HFFc6 (cell line): ENCODE measurements at regions not wholly inside any gene's neighbourhood (a gene's known extent, or its start where the extent isn't known, plus 50 kb on each side); places are given as distances from the start of the nearest gene placed in this dataset.
A peak's percentile ranks its signal among the peaks of the same experiment; 100 is the strongest.
"Not testable (repeated sequence)": the region's sequence is repeated elsewhere in the genome, so short reads cannot be mapped to it uniquely, and the experiment has no call there.

ENCODE experiments used
- DNase-seq: peaks from one replicate; pipeline ENCODE4 v3.0.0-alpha.2; 2018
- H3K27ac Mint-ChIP-seq: 2 replicates; pipeline ENCODE4 v1.8.0; 2020; ENCODE audit warnings: mild to moderate bottlenecking, mixed read lengths
- H3K27me3 Mint-ChIP-seq: 2 replicates; pipeline ENCODE4 v1.8.0; 2021; ENCODE audit warnings: mild to moderate bottlenecking, moderate library complexity, mixed read lengths; ENCODE audit not compliant: insufficient read depth
- H3K36me3 Mint-ChIP-seq: 2 replicates; pipeline ENCODE4 v1.8.0; 2021; ENCODE audit warnings: low read depth, mixed read lengths
- H3K4me1 Mint-ChIP-seq: 2 replicates; pipeline ENCODE4 v1.8.0; 2020; ENCODE audit warnings: low read depth, mixed read lengths
- H3K4me3 Mint-ChIP-seq: 2 replicates; pipeline ENCODE4 v1.8.0; 2020; ENCODE audit warnings: mild to moderate bottlenecking, moderate library complexity, mixed read lengths
- H3K9me3 Mint-ChIP-seq: 2 replicates; pipeline ENCODE4 v1.8.0; 2020; ENCODE audit warnings: mild to moderate bottlenecking, mixed read lengths
- CTCF ChIP-seq: fragments of 200-600 bp; sonication (generic); IDR thresholded peaks from 2 replicates; pipeline ENCODE4 v1.5.0; 2021; ENCODE audit warnings: antibody characterized with exemption, mild to moderate bottlenecking

- DNase-seq = no peak
- no peaks in the 10 kb centered on the region for H3K36me3 Mint-ChIP-seq
- no peak for TF ChIP-seq CTCF
- no peak overlapping the region for H3K4me3 Mint-ChIP-seq
- peaks cover 9% of the 10 kb centered on the region; the same call in 1 of the 2 replicates for H3K27me3 Mint-ChIP-seq
- no peaks in the 10 kb centered on the region for H3K9me3 Mint-ChIP-seq
- H3K4me1 Mint-ChIP-seq = peaks cover 10% of the 10 kb centered on the region
- no peak overlapping the region for H3K27ac Mint-ChIP-seq
Measured at GRCh38 chr2:234172066-234172465, 121.6 kb downstream of the SPP2 start.

GRCh38 chr2:234171666-234172065 lies 121.2 kb downstream of the SPP2 start:
- Mint-ChIP-seq H3K9me3 (no peaks in the 10 kb centered on the region), H3K4me3 (no peak overlapping the region), H3K27me3 (peaks cover 9% of the 10 kb centered on the region; the same call in 1 of the 2 replicates), H3K27ac (no peak overlapping the region), H3K36me3 (no peaks in the 10 kb centered on the region), H3K4me1 (peaks cover 10% of the 10 kb centered on the region)
- DNase-seq = no peak
- no peak for TF ChIP-seq CTCF

- Mint-ChIP-seq H3K9me3 (no peaks in the 10 kb centered on the region), H3K4me1 (peaks cover 10% of the 10 kb centered on the region), H3K4me3 (no peak overlapping the region), H3K36me3 (no peaks in the 10 kb centered on the region), H3K27ac (no peak overlapping the region), H3K27me3 (peaks cover 9% of the 10 kb centered on the region; the same call in 1 of the 2 replicates)
- no peak for TF ChIP-seq CTCF
- DNase-seq = no peak
Measured at GRCh38 chr2:234169674-234170073, 119.2 kb downstream of the SPP2 start.

- H3K4me3 Mint-ChIP-seq, H3K27me3 Mint-ChIP-seq, H3K36me3 Mint-ChIP-seq, H3K9me3 Mint-ChIP-seq, H3K27ac Mint-ChIP-seq: not testable (repeated sequence)
- peaks cover 10% of the 10 kb centered on the region for H3K4me1 Mint-ChIP-seq
- DNase-seq = peak; percentile 58
Measured at GRCh38 chr2:234168605-234169570, 118.4 kb downstream of the SPP2 start.

- H3K27ac Mint-ChIP-seq = no peak overlapping the region
- no peaks in the 10 kb centered on the region for H3K9me3 Mint-ChIP-seq
- no peaks in the 10 kb centered on the region for H3K36me3 Mint-ChIP-seq
- DNase-seq = no peak
- peaks cover 10% of the 10 kb centered on the region for H3K4me1 Mint-ChIP-seq
- TF ChIP-seq CTCF = no peak
- H3K4me3 Mint-ChIP-seq = no peak overlapping the region
- peaks cover 11% of the 10 kb centered on the region for H3K27me3 Mint-ChIP-seq
Measured at GRCh38 chr2:234166531-234166930, 116.0 kb downstream of the SPP2 start.

- peaks cover 10% of the 10 kb centered on the region for H3K4me1 Mint-ChIP-seq
- no peak for TF ChIP-seq CTCF
Measured at GRCh38 chr2:234165421-234165820, 114.9 kb downstream of the SPP2 start.

More at GRCh38 chr2:234165421-234165820, 114.9 kb downstream of the SPP2 start:
- no peaks in the 10 kb centered on the region for H3K9me3 Mint-ChIP-seq
- H3K36me3 Mint-ChIP-seq = no peaks in the 10 kb centered on the region
- DNase-seq = peak; percentile 39
- peaks cover 11% of the 10 kb centered on the region for H3K27me3 Mint-ChIP-seq
- no peak overlapping the region for H3K27ac Mint-ChIP-seq
- H3K4me3 Mint-ChIP-seq = no peak overlapping the region
